OCI-LY1 (cell line): ENCODE measurements at regions not wholly inside any gene's neighbourhood (a gene's known extent, or its start where the extent isn't known, plus 50 kb on each side); places are given as distances from the start of the nearest gene placed in this dataset.

Experiments
- H2AFZ ChIP-seq: fragments of 200-600 bp; sonication (generic), shearing (Covaris generic); 2 replicates; pipeline ENCODE4 v1.6.0; 2014; ENCODE audit warnings: antibody characterized with exemption, mild to moderate bottlenecking, low read length
- H3F3A ChIP-seq: fragments of 200-600 bp; sonication (generic), shearing (Covaris generic); 2 replicates; pipeline ENCODE4 v1.6.0; 2014; ENCODE audit warnings: mild to moderate bottlenecking, antibody characterized with exemption, low read length, moderate library complexity; ENCODE audit not compliant: insufficient read depth
- H3K27ac ChIP-seq: fragments of 200-600 bp; sonication (generic); 2 replicates; pipeline ENCODE4 v1.5.1; 2014; ENCODE audit warnings: low read length, mixed run types, mild to moderate bottlenecking, low read depth; ENCODE audit not compliant: poor library complexity, severe bottlenecking
- H3K27me3 ChIP-seq: fragments of 200-600 bp; sonication (generic); 2 replicates; pipeline ENCODE4 v1.6.0; 2014; ENCODE audit warnings: antibody characterized with exemption, mild to moderate bottlenecking, low read length, moderate library complexity; ENCODE audit not compliant: insufficient read depth
- H3K36me3 ChIP-seq: fragments of 200-600 bp; sonication (generic); 2 replicates; pipeline ENCODE4 v1.6.1; 2014; ENCODE audit warnings: mild to moderate bottlenecking, antibody characterized with exemption, low read length, moderate library complexity, mixed read lengths; ENCODE audit not compliant: insufficient read depth
- H3K4me1 ChIP-seq: fragments of 200-600 bp; sonication (generic); 2 replicates; pipeline ENCODE4 v1.5.1; 2014; ENCODE audit warnings: mild to moderate bottlenecking, low read length, moderate library complexity; ENCODE audit not compliant: insufficient read depth, severe bottlenecking
- H3K4me2 ChIP-seq: fragments of 200-600 bp; sonication (generic), shearing (Covaris generic); 2 replicates; pipeline ENCODE4 v1.6.1; 2014; ENCODE audit warnings: low read length
- H3K4me3 ChIP-seq: fragments of 200-600 bp; sonication (generic); 2 replicates; pipeline ENCODE4 v1.5.1; 2014; ENCODE audit warnings: low read length, low read depth, mild to moderate bottlenecking, mixed read lengths; ENCODE audit not compliant: poor library complexity, severe bottlenecking
- H3K79me2 ChIP-seq: fragments of 200-600 bp; shearing (Covaris generic); 2 replicates; pipeline ENCODE4 v1.6.1; 2016; ENCODE audit warnings: mixed run types, low read length, mixed read lengths; ENCODE audit not compliant: insufficient read depth
- H3K9ac ChIP-seq: fragments of 200-600 bp; sonication (generic), shearing (Covaris generic); 2 replicates; pipeline ENCODE4 v1.6.1; 2014; ENCODE audit warnings: mild to moderate bottlenecking, low read length, mixed read lengths
- H3K9me2 ChIP-seq: fragments of 200-600 bp; sonication (generic), shearing (Covaris generic); 2 replicates; pipeline ENCODE4 v1.6.1; 2014; ENCODE audit warnings: low read depth, mild to moderate bottlenecking, low read length, mixed read lengths
- H3K9me3 ChIP-seq: fragments of 200-600 bp; shearing (Covaris generic); 2 replicates; pipeline ENCODE4 v1.6.1; 2014; ENCODE audit warnings: low read length, mixed read lengths
- H4K20me1 ChIP-seq: fragments of 200-600 bp; sonication (generic), shearing (Covaris generic); 2 replicates; pipeline ENCODE4 v1.6.0; 2016; ENCODE audit warnings: mild to moderate bottlenecking, low read length; ENCODE audit not compliant: insufficient read depth
- CTCF ChIP-seq: fragments of 200-600 bp; sonication (generic), shearing (Covaris generic); IDR thresholded peaks from 2 replicates; pipeline ENCODE4 v1.5.1; 2017; ENCODE audit warnings: mild to moderate bottlenecking, antibody characterized with exemption, low read length, moderate library complexity, mixed read lengths
- EZH2 ChIP-seq: fragments of 200-600 bp; sonication (generic), shearing (Covaris generic); IDR thresholded peaks from 2 replicates; pipeline ENCODE4 v1.8.0; 2017; ENCODE audit warnings: borderline replicate concordance, mixed run types, mild to moderate bottlenecking, antibody characterized with exemption, low read length, moderate library complexity, mixed read lengths

- H3K79me2 ChIP-seq = no peaks in the 10 kb centered on the region
- no peak overlapping the region for H2AFZ ChIP-seq
- H3K27me3 ChIP-seq = peaks cover 5% of the 10 kb centered on the region; the same call in 1 of the 2 replicates
- no peak overlapping the region for H3K4me2 ChIP-seq
- no peaks in the 10 kb centered on the region for H3F3A ChIP-seq
- H3K27ac ChIP-seq = no peak overlapping the region
- no peaks in the 10 kb centered on the region for H4K20me1 ChIP-seq
- no peak for TF ChIP-seq CTCF
- TF ChIP-seq EZH2 = no peak
- no peak overlapping the region for H3K9ac ChIP-seq
- no peak overlapping the region for H3K4me3 ChIP-seq
- H3K36me3 ChIP-seq = no peaks in the 10 kb centered on the region
- H3K9me3 ChIP-seq = no peaks in the 10 kb centered on the region
- no peaks in the 10 kb centered on the region for H3K4me1 ChIP-seq
- H3K9me2 ChIP-seq = no peaks in the 10 kb centered on the region
Measured at GRCh38 chr3:16024548-16024947, 149.9 kb upstream of the GALNT15 start.

- H3K79me2 ChIP-seq = no peaks in the 10 kb centered on the region
- no peak overlapping the region for H3K4me2 ChIP-seq
- H3K4me1 ChIP-seq = no peaks in the 10 kb centered on the region
- peaks cover 5% of the 10 kb centered on the region; the same call in 1 of the 2 replicates for H3K27me3 ChIP-seq
- H4K20me1 ChIP-seq = no peaks in the 10 kb centered on the region
- H3K9me2 ChIP-seq = no peaks in the 10 kb centered on the region
- no peak overlapping the region for H3K9ac ChIP-seq
- H3K4me3 ChIP-seq = no peak overlapping the region
- no peak overlapping the region for H3K27ac ChIP-seq
- no peaks in the 10 kb centered on the region for H3K9me3 ChIP-seq
- no peaks in the 10 kb centered on the region for H3F3A ChIP-seq
- H2AFZ ChIP-seq = no peak overlapping the region
- no peaks in the 10 kb centered on the region for H3K36me3 ChIP-seq
- TF ChIP-seq EZH2 = no peak
- no peak for TF ChIP-seq CTCF
Measured at GRCh38 chr3:16026753-16027152, 147.7 kb upstream of the GALNT15 start.

GRCh38 chr3:16028604-16029003 lies 145.9 kb upstream of the GALNT15 start:
- H3K9ac ChIP-seq = no peak overlapping the region
- H2AFZ ChIP-seq = no peak overlapping the region
- TF ChIP-seq CTCF (no peak), EZH2 (no peak)
- no peaks in the 10 kb centered on the region for H3K36me3 ChIP-seq
- H3F3A ChIP-seq = no peaks in the 10 kb centered on the region
- H3K4me3 ChIP-seq = no peak overlapping the region
- H3K9me2 ChIP-seq = no peaks in the 10 kb centered on the region
- no peaks in the 10 kb centered on the region for H3K79me2 ChIP-seq
- peaks cover 1% of the 10 kb centered on the region; the same call in 1 of the 2 replicates for H3K27me3 ChIP-seq
- no peak overlapping the region for H3K4me2 ChIP-seq
- H3K27ac ChIP-seq = no peak overlapping the region
- H3K4me1 ChIP-seq = no peaks in the 10 kb centered on the region
- H3K9me3 ChIP-seq = no peaks in the 10 kb centered on the region
- no peaks in the 10 kb centered on the region for H4K20me1 ChIP-seq
